H9 (cell line): ENCODE measurements at regions not wholly inside any gene's neighbourhood (a gene's known extent, or its start where the extent isn't known, plus 50 kb on each side); places are given as distances from the start of the nearest gene placed in this dataset.

ENCODE experiments used
- DNase-seq: peaks from one replicate; pipeline ENCODE4 v3.0.0-alpha.2; 2017
- H2AFZ ChIP-seq: one replicate; pipeline ENCODE4 v1.6.1; 2013; ENCODE audit warnings: mild to moderate bottlenecking, low read length, control low read depth, moderate library complexity
- H2AK5ac ChIP-seq: 2 replicates; pipeline ENCODE4 v1.6.1; 2013; ENCODE audit warnings: low read length, control low read depth, mixed read lengths; ENCODE audit not compliant: insufficient read length
- H2BK120ac ChIP-seq: one replicate; pipeline ENCODE4 v1.6.1; 2013; ENCODE audit warnings: low read depth, mild to moderate bottlenecking, low read length, control low read depth, inconsistent platforms; ENCODE audit not compliant: poor library complexity, severe bottlenecking
- H2BK12ac ChIP-seq: 2 replicates; pipeline ENCODE4 v1.6.1; 2013; ENCODE audit warnings: low read length, control low read depth, mixed read lengths, low read depth; ENCODE audit not compliant: insufficient read length
- H2BK15ac ChIP-seq: 2 replicates; pipeline ENCODE4 v1.6.1; 2013; ENCODE audit warnings: low read depth, low read length, control low read depth
- H2BK20ac ChIP-seq: one replicate; pipeline ENCODE4 v1.6.1; 2013; ENCODE audit warnings: low read depth, mild to moderate bottlenecking, low read length, control low read depth, inconsistent platforms; ENCODE audit not compliant: poor library complexity, severe bottlenecking
- H2BK5ac ChIP-seq: 2 replicates; pipeline ENCODE4 v1.6.1; 2013; ENCODE audit warnings: low read length, control low read depth, mixed read lengths; ENCODE audit not compliant: insufficient read length
- H3K14ac ChIP-seq: 2 replicates; pipeline ENCODE4 v1.6.1; 2013; ENCODE audit warnings: low read length, control low read depth; ENCODE audit not compliant: insufficient read depth
- H3K18ac ChIP-seq: 2 replicates; pipeline ENCODE4 v1.6.1; 2013; ENCODE audit warnings: low read depth, mild to moderate bottlenecking, mixed read lengths, low read length, control low read depth; ENCODE audit not compliant: insufficient read length
- H3K23ac ChIP-seq: 2 replicates; pipeline ENCODE4 v1.6.1; 2013; ENCODE audit warnings: low read length, control low read depth, mixed read lengths, low read depth; ENCODE audit not compliant: insufficient read length
- H3K23me2 ChIP-seq: 2 replicates; pipeline ENCODE4 v1.6.1; 2013; ENCODE audit warnings: low read depth, mild to moderate bottlenecking, mixed read lengths, low read length, control low read depth; ENCODE audit not compliant: insufficient read length, poor library complexity, severe bottlenecking
- H3K27ac ChIP-seq: 2 replicates; pipeline ENCODE4 v1.5.1; 2013; ENCODE audit warnings: low read length, control low read depth, mixed read lengths, low read depth; ENCODE audit not compliant: insufficient read length
- H3K27me3 ChIP-seq: 2 replicates; pipeline ENCODE4 v1.6.1; 2013; ENCODE audit warnings: low read length, control low read depth, inconsistent platforms; ENCODE audit not compliant: insufficient read depth
- H3K4ac ChIP-seq: 2 replicates; pipeline ENCODE4 v1.6.1; 2013; ENCODE audit warnings: low read depth, mild to moderate bottlenecking, control low read depth, inconsistent platforms, low read length, moderate library complexity
- H3K4me1 ChIP-seq: 2 replicates; pipeline ENCODE4 v1.6.1; 2013; ENCODE audit warnings: low read length, control low read depth, inconsistent platforms; ENCODE audit not compliant: insufficient read depth
- H3K4me2 ChIP-seq: 2 replicates; pipeline ENCODE4 v1.6.1; 2013; ENCODE audit warnings: low read length, control low read depth, mixed read lengths; ENCODE audit not compliant: insufficient read length, insufficient read depth
- H3K56ac ChIP-seq: 2 replicates; pipeline ENCODE4 v1.6.1; 2013; ENCODE audit warnings: low read depth, mild to moderate bottlenecking, mixed read lengths, low read length, control low read depth; ENCODE audit not compliant: insufficient read length
- H3K79me1 ChIP-seq: 2 replicates; pipeline ENCODE4 v1.6.1; 2013; ENCODE audit warnings: low read depth, mild to moderate bottlenecking, moderate library complexity, low read length, control low read depth, inconsistent platforms; ENCODE audit not compliant: insufficient read depth, poor library complexity, severe bottlenecking
- H3K79me2 ChIP-seq: 2 replicates; pipeline ENCODE4 v1.6.1; 2013; ENCODE audit warnings: low read length, control low read depth, inconsistent platforms; ENCODE audit not compliant: insufficient read depth
- H3K9ac ChIP-seq: 2 replicates; pipeline ENCODE4 v1.6.1; 2013; ENCODE audit warnings: low read length, control low read depth, mixed read lengths; ENCODE audit not compliant: insufficient read length; ENCODE audit errors: extremely low read depth
- H3K9me3 ChIP-seq: one replicate; pipeline ENCODE4 v1.6.1; 2013; ENCODE audit warnings: low read depth, low read length, inconsistent platforms; ENCODE audit not compliant: control insufficient read depth
- H3T11ph ChIP-seq: one replicate; pipeline ENCODE4 v1.6.1; 2013; ENCODE audit warnings: mild to moderate bottlenecking, low read length, control low read depth, inconsistent platforms
- H4K20me1 ChIP-seq: one replicate; pipeline ENCODE4 v1.6.1; 2013; ENCODE audit not compliant: control insufficient read depth, insufficient read length, insufficient read depth
- H4K5ac ChIP-seq: 2 replicates; pipeline ENCODE4 v1.6.1; 2013; ENCODE audit warnings: low read depth, mild to moderate bottlenecking, mixed read lengths, low read length, control low read depth; ENCODE audit not compliant: insufficient read length
- H4K8ac ChIP-seq: replicated peaks from 2 replicates; pipeline ENCODE4 v1.6.1; 2013; ENCODE audit warnings: low read length, control low read depth, mixed read lengths, low read depth; ENCODE audit not compliant: insufficient read length
- H4K91ac ChIP-seq: 2 replicates; pipeline ENCODE4 v1.6.1; 2013; ENCODE audit warnings: low read depth, mild to moderate bottlenecking, moderate library complexity, mixed read lengths, low read length, control low read depth; ENCODE audit not compliant: insufficient read length
- H3K27ac Mint-ChIP-seq, 3 experiments: 2 replicates in 2 of 3; 3 replicates in 1 of 3; pipeline ENCODE4 v1.8.0; 2020 to 2021; ENCODE audit warnings: mixed read lengths in 3 of 3, mild to moderate bottlenecking in 1 of 3, moderate library complexity in 1 of 3
- H3K27me3 Mint-ChIP-seq: 2 replicates; pipeline ENCODE4 v1.8.0; 2021; ENCODE audit warnings: low read depth, mild to moderate bottlenecking, moderate library complexity, mixed read lengths
- H3K36me3 Mint-ChIP-seq, 3 experiments: 2 replicates in 2 of 3; 3 replicates in 1 of 3; pipeline ENCODE4 v1.8.0; 2020 to 2021; ENCODE audit warnings: low read depth in 3 of 3, mixed read lengths in 3 of 3; ENCODE audit not compliant: insufficient read depth in 1 of 3
- H3K4me1 Mint-ChIP-seq, 2 experiments: 2 replicates each; pipeline ENCODE4 v1.8.0; 2020; ENCODE audit warnings: mixed read lengths in 2 of 2
- H3K4me3 Mint-ChIP-seq, 2 experiments: 2 replicates in 1 of 2; 3 replicates in 1 of 2; pipeline ENCODE4 v1.8.0; 2020 to 2021; ENCODE audit warnings: mild to moderate bottlenecking in 2 of 2, mixed read lengths in 2 of 2, moderate library complexity in 1 of 2
- H3K9me3 Mint-ChIP-seq, 2 experiments: 2 replicates in 1 of 2; 3 replicates in 1 of 2; pipeline ENCODE4 v1.8.0; 2020; ENCODE audit warnings: mild to moderate bottlenecking in 2 of 2, mixed read lengths in 2 of 2, moderate library complexity in 1 of 2
- WGBS: extraction: QIAGEN DNeasy Blood & Tissue Kit; methylation state at CpG from one replicate; pipeline ENCODE4 v1.1.7; 2013; ENCODE audit warnings: missing lambda C conversion rate, low lambda C conversion rate, mixed read lengths; ENCODE audit not compliant: insufficient read length; ENCODE audit errors: extremely low coverage; 5-methylcytosine and 5-hydroxymethylcytosine counted together
- TF ChIP-seq, protein P1 (sequence below): fragments of 200-600 bp; sonication (generic); conservative IDR thresholded peaks from 3 replicates; pipeline ENCODE4 v1.8.0; 2021; ENCODE audit warnings: antibody characterized with exemption, mild to moderate bottlenecking

DNA sequence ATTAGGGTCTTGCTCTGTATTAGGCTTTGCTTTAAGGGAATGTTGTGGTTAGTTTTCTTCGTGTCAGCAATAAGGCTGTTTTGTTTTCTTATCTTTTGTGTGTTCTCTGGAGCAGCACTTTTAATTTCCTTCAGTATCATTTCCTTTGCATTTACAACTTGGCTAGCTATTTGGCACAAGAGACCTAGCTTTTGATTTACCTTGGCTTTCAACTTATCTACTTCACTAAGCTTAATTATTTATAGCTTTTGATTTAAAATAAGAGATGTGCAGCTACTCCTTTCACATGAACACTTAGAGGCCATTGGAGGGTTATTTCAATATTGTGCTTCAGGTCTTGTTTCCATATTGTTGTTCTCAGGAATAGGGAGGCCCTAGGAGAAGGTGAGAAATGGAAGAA lies 68.2 kb downstream of the FAT4 start:
- H3K27ac ChIP-seq: no peak overlapping the region
- H3K23me2 ChIP-seq: no peaks in the 10 kb centered on the region
- H2BK5ac ChIP-seq: no peak overlapping the region
- no peak overlapping the region for H3K4me2 ChIP-seq
- H3K9ac ChIP-seq: no peak overlapping the region
- no peak overlapping the region for H3K56ac ChIP-seq
- Mint-ChIP-seq H3K4me1 (no peaks in the 10 kb centered on the region), H3K36me3 (no peaks in the 10 kb centered on the region), H3K9me3 (no peaks in the 10 kb centered on the region), H3K27me3 (no peaks in the 10 kb centered on the region), H3K4me3 (no peak overlapping the region), H3K27ac (no peak overlapping the region; a peak in 1 of 7 replicates)
- TF ChIP-seq, protein P1, sequence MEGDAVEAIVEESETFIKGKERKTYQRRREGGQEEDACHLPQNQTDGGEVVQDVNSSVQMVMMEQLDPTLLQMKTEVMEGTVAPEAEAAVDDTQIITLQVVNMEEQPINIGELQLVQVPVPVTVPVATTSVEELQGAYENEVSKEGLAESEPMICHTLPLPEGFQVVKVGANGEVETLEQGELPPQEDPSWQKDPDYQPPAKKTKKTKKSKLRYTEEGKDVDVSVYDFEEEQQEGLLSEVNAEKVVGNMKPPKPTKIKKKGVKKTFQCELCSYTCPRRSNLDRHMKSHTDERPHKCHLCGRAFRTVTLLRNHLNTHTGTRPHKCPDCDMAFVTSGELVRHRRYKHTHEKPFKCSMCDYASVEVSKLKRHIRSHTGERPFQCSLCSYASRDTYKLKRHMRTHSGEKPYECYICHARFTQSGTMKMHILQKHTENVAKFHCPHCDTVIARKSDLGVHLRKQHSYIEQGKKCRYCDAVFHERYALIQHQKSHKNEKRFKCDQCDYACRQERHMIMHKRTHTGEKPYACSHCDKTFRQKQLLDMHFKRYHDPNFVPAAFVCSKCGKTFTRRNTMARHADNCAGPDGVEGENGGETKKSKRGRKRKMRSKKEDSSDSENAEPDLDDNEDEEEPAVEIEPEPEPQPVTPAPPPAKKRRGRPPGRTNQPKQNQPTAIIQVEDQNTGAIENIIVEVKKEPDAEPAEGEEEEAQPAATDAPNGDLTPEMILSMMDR: no peak
- no peak overlapping the region for H4K5ac ChIP-seq
- no peak overlapping the region for H2BK120ac ChIP-seq
- H4K8ac ChIP-seq: no peak overlapping the region
- H2BK12ac ChIP-seq: no peak overlapping the region
- no peak overlapping the region for H3K23ac ChIP-seq
- no peaks in the 10 kb centered on the region for H3K4me1 ChIP-seq
- no peak overlapping the region for H3K18ac ChIP-seq
- no peaks in the 10 kb centered on the region for H3K79me2 ChIP-seq
- DNase-seq: no peak
- H3K4ac ChIP-seq: no peak overlapping the region
- no peaks in the 10 kb centered on the region for H3K27me3 ChIP-seq
- no peak overlapping the region for H4K91ac ChIP-seq
- H3K14ac ChIP-seq: no peak overlapping the region
- H2AFZ ChIP-seq: no peak overlapping the region
- no CpG with 5 or more reads among the region's 1 CpG for WGBS
- no peaks in the 10 kb centered on the region for H3K9me3 ChIP-seq
- no peak overlapping the region for H2BK15ac ChIP-seq
- no peak overlapping the region for H3T11ph ChIP-seq
- H3K79me1 ChIP-seq: no peaks in the 10 kb centered on the region
- H2AK5ac ChIP-seq: no peak overlapping the region
- no peak overlapping the region for H2BK20ac ChIP-seq
- no peaks in the 10 kb centered on the region for H4K20me1 ChIP-seq
